ENCODE measurements at regions not wholly inside any gene's neighbourhood (a gene's known extent, or its start where the extent isn't known, plus 50 kb on each side); places are given as distances from the start of the nearest gene placed in this dataset.

- Histone ChIP-seq H4K20me1 (ENCODE audit: control insufficient read depth, extremely low read depth, insufficient read depth, low read length) (no peaks in the 10 kb centered on the region), H3K9me3 (ENCODE audit: control insufficient read depth, low read depth, low read length) (no peaks in the 10 kb centered on the region), H2AFZ (ENCODE audit: control insufficient read depth, low read length) (no peak overlapping the region), H3K4me1 (ENCODE audit: control insufficient read depth, extremely low read depth, insufficient read depth, low read length) (no peaks in the 10 kb centered on the region), H3K9me1 (ENCODE audit: control insufficient read depth, extremely low read depth, insufficient read depth, low read length) (no peaks in the 10 kb centered on the region), H3K36me3 (ENCODE audit: control insufficient read depth in 2 of 2, extremely low read depth in 1 of 2, insufficient read depth in 2 of 2, low read length in 2 of 2) (no peaks in the 10 kb centered on the region), H3K9ac (ENCODE audit: control insufficient read depth, extremely low read depth, insufficient read depth, low read length) (no peak overlapping the region), H3K4me2 (ENCODE audit: control insufficient read depth, extremely low read depth, insufficient read depth, low read depth, low read length) (no peak overlapping the region), H3K79me2 (ENCODE audit: control insufficient read depth, insufficient read depth, low read length) (no peaks in the 10 kb centered on the region), H3K4me3 (ENCODE audit: control insufficient read depth in 2 of 3, extremely low read depth in 1 of 3, insufficient read depth in 2 of 3, low read depth in 1 of 3, low read length in 3 of 3) (no peak overlapping the region), H3K27me3 (ENCODE audit: control insufficient read depth, extremely low read depth, insufficient read depth, low read length) (no peaks in the 10 kb centered on the region), H3K27ac (ENCODE audit: control insufficient read depth, insufficient read depth, low read length) (no peak overlapping the region)
- FAIRE-seq (no peak), DNase-seq (ENCODE audit: low read depth, low spot score) (no peak)
- dilution Hi-C loops (cut with MboI; ENCODE audit: extremely low pct_ligation_motif_present, low sequenced_read_pairs), result no loop called here
- TF ChIP-seq EZH2 (IDR thresholded peaks at IDR 0.05; ENCODE audit: low read length) (no peak), CTCF (optimal IDR thresholded peaks at IDR 0.05 in 1 of 3, IDR thresholded peaks at IDR 0.05 in 1 of 3, conservative IDR thresholded peaks at IDR 0.05 in 1 of 3; ENCODE audit: extremely low read depth in 1 of 3, insufficient read depth in 2 of 3, low read length in 3 of 3) (no peak)
Measured at GRCh38 chr3:29005862-29006261, 275.0 kb upstream of the RBMS3 start.

GRCh38 chr3:29011441-29011840 lies 269.4 kb upstream of the RBMS3 start:
- H3K27me3 ChIP-seq (ENCODE audit: control insufficient read depth, extremely low read depth, insufficient read depth, low read length), result no peaks in the 10 kb centered on the region
- FAIRE-seq, result no peak
- no peaks in the 10 kb centered on the region for H4K20me1 ChIP-seq (ENCODE audit: control insufficient read depth, extremely low read depth, insufficient read depth, low read length)
- no peak overlapping the region for H3K4me2 ChIP-seq (ENCODE audit: control insufficient read depth, extremely low read depth, insufficient read depth, low read depth, low read length)
- TF ChIP-seq EZH2 (IDR thresholded peaks at IDR 0.05; ENCODE audit: low read length), result no peak
- TF ChIP-seq CTCF (optimal IDR thresholded peaks at IDR 0.05 in 1 of 3, IDR thresholded peaks at IDR 0.05 in 1 of 3, conservative IDR thresholded peaks at IDR 0.05 in 1 of 3; ENCODE audit: extremely low read depth in 1 of 3, insufficient read depth in 2 of 3, low read length in 3 of 3), result no peak
- no peaks in the 10 kb centered on the region for H3K9me3 ChIP-seq (ENCODE audit: control insufficient read depth, low read depth, low read length)
- dilution Hi-C loops (cut with MboI; ENCODE audit: extremely low pct_ligation_motif_present, low sequenced_read_pairs), result no loop called here
- no peaks in the 10 kb centered on the region for H3K9me1 ChIP-seq (ENCODE audit: control insufficient read depth, extremely low read depth, insufficient read depth, low read length)
- H3K79me2 ChIP-seq (ENCODE audit: control insufficient read depth, insufficient read depth, low read length), result no peaks in the 10 kb centered on the region
- H3K4me3 ChIP-seq (ENCODE audit: control insufficient read depth in 2 of 3, extremely low read depth in 1 of 3, insufficient read depth in 2 of 3, low read depth in 1 of 3, low read length in 3 of 3), result no peak overlapping the region
- no peak overlapping the region for H3K9ac ChIP-seq (ENCODE audit: control insufficient read depth, extremely low read depth, insufficient read depth, low read length)
- no peak overlapping the region for H3K27ac ChIP-seq (ENCODE audit: control insufficient read depth, insufficient read depth, low read length)
- H2AFZ ChIP-seq (ENCODE audit: control insufficient read depth, low read length), result no peak overlapping the region
- H3K4me1 ChIP-seq (ENCODE audit: control insufficient read depth, extremely low read depth, insufficient read depth, low read length), result no peaks in the 10 kb centered on the region
- no peak for DNase-seq (ENCODE audit: low read depth, low spot score)
- no peaks in the 10 kb centered on the region for H3K36me3 ChIP-seq (ENCODE audit: control insufficient read depth in 2 of 2, extremely low read depth in 1 of 2, insufficient read depth in 2 of 2, low read length in 2 of 2)

All from keratinocyte (primary cell).